HCT116 (cell line): ENCODE measurements at regions not wholly inside any gene's neighbourhood (a gene's known extent, or its start where the extent isn't known, plus 50 kb on each side); places are given as distances from the start of the nearest gene placed in this dataset.

Experiments used
- ATAC-seq: fragments of 200-7000 bp; cut with Tn5 transposase; 2 replicates; pipeline ENCODE4 v1.9.1; 2020; ENCODE audit warnings: mild to moderate bottlenecking, moderate library complexity
- BruUV-seq: library from RNA; stranded (reverse); fragments of 400-500 nt; replicated peaks from 2 replicates; lab custom pipeline; 2021; lab: Mats Ljungman, UMichigan
- CTCF ChIA-PET: fragments of 300-600 bp; sonication (Branson Sonifier 250); formaldehyde crosslinking; loops from one replicate; lab custom pipeline; 2021; ENCODE audit warnings: antibody characterized with exemption; lab: Charles Lee
- POLR2A ChIA-PET: fragments of 300-600, 350-600 bp; sonication (Branson Sonifier 250); formaldehyde crosslinking; loops from one replicate; lab custom pipeline; 2021; ENCODE audit warnings: antibody characterized with exemption; lab: Charles Lee
- RAD21 ChIA-PET, 2 experiments: fragments of 300-600 bp; sonication (Branson Sonifier 250); formaldehyde crosslinking; loops; one replicate each; lab custom pipeline; 2023; ENCODE audit warnings: low total read pairs in 2 of 2; ENCODE audit not compliant: uncharacterized antibody in 2 of 2, unreplicated experiment in 2 of 2, low non-redundant PET in 1 of 2; lab: Charles Lee
- DNase-seq: peaks from one replicate; pipeline ENCODE4 v3.0.0-alpha.2; 2010; ENCODE audit warnings: low read depth, low spot score
- H2AFZ ChIP-seq: fragments of 200-600 bp; shearing (Covaris generic), sonication (generic); 2 replicates; pipeline ENCODE4 v1.6.1; 2017; ENCODE audit warnings: low read depth, mixed run types, mixed read lengths, antibody characterized with exemption, low read length; ENCODE audit not compliant: poor library complexity, severe bottlenecking
- H3K27ac ChIP-seq: 2 replicates; pipeline ENCODE4 v1.5.1; 2012; ENCODE audit warnings: low read depth, low read length
- H3K27me3 ChIP-seq: fragments of 200-600 bp; sonication (generic); 2 replicates; pipeline ENCODE4 v1.6.1; 2016; ENCODE audit warnings: mixed run types, low read length, mixed read lengths; ENCODE audit not compliant: insufficient read depth
- H3K36me3 ChIP-seq, 2 experiments: fragments of 200-500 bp in 1 of 2; fragments of 200-600 bp in 1 of 2; sonication (Bioruptor generic) in 1 of 2; sonication (generic) in 1 of 2; 2 replicates each; pipeline versions ENCODE4 v1.5.1 to v1.6.1; 2014 to 2016; ENCODE audit warnings: low read length in 2 of 2, inconsistent platforms in 1 of 2, mixed read lengths in 1 of 2, mixed run types in 1 of 2; ENCODE audit not compliant: insufficient read depth in 2 of 2, control insufficient read depth in 1 of 2
- H3K4me1 ChIP-seq, 2 experiments: fragments of 200-600 bp in 1 of 2; sonication (generic) in 1 of 2; 2 replicates each; pipeline versions ENCODE4 v1.5.1 to v1.6.1; 2012 to 2017; ENCODE audit warnings: low read length in 2 of 2, inconsistent platforms in 1 of 2, mild to moderate bottlenecking in 1 of 2, mixed read lengths in 1 of 2, mixed run types in 1 of 2, moderate library complexity in 1 of 2; ENCODE audit not compliant: insufficient read depth in 2 of 2, control insufficient read depth in 1 of 2
- H3K4me2 ChIP-seq: fragments of 200-600 bp; sonication (generic); 2 replicates; pipeline ENCODE4 v1.6.1; 2017; ENCODE audit warnings: mixed run types, low read length, mixed read lengths
- H3K4me3 ChIP-seq, 2 experiments: fragments of 200-600 bp in 1 of 2; sonication (generic) in 1 of 2; replicated peaks in 1 of 2; 2 replicates each; pipeline ENCODE4 v1.5.1; 2011 to 2016; ENCODE audit warnings: low read length in 2 of 2, control low read depth in 1 of 2, low read depth in 1 of 2, mild to moderate bottlenecking in 1 of 2, mixed read lengths in 1 of 2, mixed run types in 1 of 2
- H3K79me2 ChIP-seq: fragments of 200-600 bp; sonication (generic); 2 replicates; pipeline ENCODE4 v1.6.1; 2017; ENCODE audit warnings: mild to moderate bottlenecking, mixed run types, low read length, moderate library complexity, mixed read lengths; ENCODE audit not compliant: insufficient read depth
- H3K9ac ChIP-seq: fragments of 200-600 bp; sonication (generic); 2 replicates; pipeline ENCODE4 v1.6.1; 2016; ENCODE audit warnings: low read length, mixed read lengths
- H3K9me2 ChIP-seq: fragments of 200-600 bp; sonication (generic), shearing (Covaris generic); 2 replicates; pipeline ENCODE4 v1.6.1; 2017; ENCODE audit warnings: mixed run types, mild to moderate bottlenecking, moderate library complexity; ENCODE audit not compliant: insufficient read depth
- H3K9me3 ChIP-seq, 2 experiments: fragments of 200-500 bp in 1 of 2; fragments of 200-600 bp in 1 of 2; sonication (Bioruptor generic) in 1 of 2; sonication (generic) in 1 of 2; 2 replicates each; pipeline ENCODE4 v1.6.1; 2014 to 2017; ENCODE audit warnings: low read length in 2 of 2, mixed read lengths in 2 of 2, inconsistent platforms in 1 of 2, low read depth in 1 of 2, mild to moderate bottlenecking in 1 of 2, mixed run types in 1 of 2, moderate library complexity in 1 of 2; ENCODE audit not compliant: control insufficient read depth in 1 of 2, insufficient read depth in 1 of 2
- H4K20me1 ChIP-seq: fragments of 200-600 bp; sonication (generic), shearing (Covaris generic); 2 replicates; pipeline ENCODE4 v1.6.1; 2017; ENCODE audit warnings: mixed run types, mild to moderate bottlenecking, moderate library complexity; ENCODE audit not compliant: insufficient read depth
- CBX3 ChIP-seq: IDR thresholded peaks from 2 replicates; pipeline ENCODE4 v1.6.1; 2012; ENCODE audit warnings: low read depth
- EGR1 ChIP-seq: IDR thresholded peaks from 2 replicates; pipeline ENCODE4 v1.6.1; 2012; ENCODE audit warnings: low read depth
- EZH2 ChIP-seq: fragments of 200-600 bp; sonication (generic); IDR thresholded peaks from 2 replicates; pipeline ENCODE4 v1.6.1; 2017; ENCODE audit warnings: antibody characterized with exemption, mixed run types
- EZH2phosphoT487 ChIP-seq: fragments of 200-600 bp; IDR thresholded peaks from 2 replicates; pipeline ENCODE4 v1.6.1; 2018; ENCODE audit warnings: antibody characterized with exemption, borderline replicate concordance
- FOSL1 ChIP-seq: IDR thresholded peaks from 2 replicates; pipeline ENCODE4 v1.6.1; 2012; ENCODE audit warnings: low read depth
- JUND ChIP-seq: IDR thresholded peaks from 2 replicates; pipeline ENCODE4 v1.6.1; 2012
- POLR2A ChIP-seq: IDR thresholded peaks from 2 replicates; pipeline ENCODE4 v1.7.0; 2011; ENCODE audit warnings: borderline replicate concordance; ENCODE audit not compliant: insufficient read depth, insufficient read length; ENCODE audit errors: extremely low read depth
- POLR2AphosphoS5 ChIP-seq: IDR thresholded peaks from 2 replicates; pipeline ENCODE4 v1.6.1; 2011; ENCODE audit warnings: mild to moderate bottlenecking, low read depth, low read length, moderate library complexity
- RAD21 ChIP-seq: IDR thresholded peaks from 2 replicates; pipeline ENCODE4 v1.6.1; 2012; ENCODE audit warnings: low read depth, mild to moderate bottlenecking
- SP1 ChIP-seq: IDR thresholded peaks from 2 replicates; pipeline ENCODE4 v1.6.1; 2012; ENCODE audit warnings: low read depth
- ZNF274 ChIP-seq: fragments of 200-500 bp; sonication (Bioruptor generic); IDR thresholded peaks from 2 replicates; pipeline ENCODE4 v1.6.1; 2014; ENCODE audit warnings: mild to moderate bottlenecking, low read depth, low read length, inconsistent platforms
- intact Hi-C: fragments of 100-400 bp; cut with micrococcal nuclease; formaldehyde crosslinking; loops from 2 replicates; pipeline ENCODE4 v1.10.0; 2022
- TF ChIP-seq, protein P1 (sequence below): IDR thresholded peaks from 2 replicates; pipeline ENCODE4 v1.6.1; 2012; ENCODE audit warnings: low read depth
- TF ChIP-seq, protein P2 (sequence below), 3 experiments: fragments of 200-600 bp in 1 of 3; sonication (generic) in 1 of 3; IDR thresholded peaks in 2 of 3; conservative IDR thresholded peaks in 1 of 3; 2 replicates each; pipeline ENCODE4 v1.5.1; 2012 to 2017; ENCODE audit warnings: low read depth in 2 of 3, low read length in 2 of 3, antibody characterized with exemption in 1 of 3, borderline replicate concordance in 1 of 3, control low read depth in 1 of 3, mild to moderate bottlenecking in 1 of 3, mixed read lengths in 1 of 3, mixed run types in 1 of 3, moderate library complexity in 1 of 3; ENCODE audit not compliant: insufficient read depth in 1 of 3
- TF ChIP-seq, protein P3 (sequence below): IDR thresholded peaks from 2 replicates; pipeline ENCODE4 v1.6.1; 2012

DNA sequence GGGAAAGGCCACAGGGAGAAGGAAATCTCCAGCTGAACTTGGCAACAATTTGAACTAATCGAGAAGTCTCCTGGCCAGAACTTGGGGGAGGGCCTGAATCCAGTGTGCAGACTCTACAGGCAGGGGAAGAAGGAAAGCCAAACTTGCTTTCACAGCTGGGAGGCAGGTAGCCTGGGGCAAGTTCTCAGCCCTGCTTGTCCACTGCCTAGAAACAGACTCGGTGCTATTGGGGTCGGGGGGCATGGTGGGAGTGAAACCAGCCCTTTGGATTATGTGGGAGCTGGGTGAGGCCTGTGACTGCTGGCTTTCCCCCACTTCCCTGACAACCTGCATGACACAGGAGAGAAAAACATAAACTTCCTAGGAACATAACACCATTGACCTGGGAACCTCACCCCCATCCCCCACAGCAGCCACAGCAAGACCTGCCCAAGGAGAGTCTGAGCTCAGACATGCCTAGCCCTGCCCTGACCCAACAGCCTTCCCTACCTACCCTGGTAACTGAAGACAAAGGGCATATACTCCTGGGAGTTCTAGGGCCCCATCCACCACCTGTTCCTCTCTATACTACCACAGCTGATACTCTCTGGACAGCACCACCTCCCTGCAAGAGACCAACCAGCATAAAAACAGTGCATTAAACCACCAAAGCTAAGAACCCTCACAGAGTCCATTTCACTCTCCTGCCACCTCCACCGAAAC lies 103.7 kb upstream of the MNS1 start:
- intact Hi-C loops, result no loop called here
- BruUV-seq, result no TSS peak
- Histone ChIP-seq H3K4me1 (no peaks in the 10 kb centered on the region), H3K36me3 (no peaks in the 10 kb centered on the region), H3K79me2 (no peaks in the 10 kb centered on the region), H3K9me3 (no peaks in the 10 kb centered on the region), H2AFZ (no peak overlapping the region), H3K27ac (no peak overlapping the region), H3K9me2 (no peaks in the 10 kb centered on the region), H3K4me3 (no peak overlapping the region), H3K4me2 (no peak overlapping the region), H3K9ac (no peak overlapping the region), H3K27me3 (no peaks in the 10 kb centered on the region), H4K20me1 (no peaks in the 10 kb centered on the region)
- ChIA-PET CTCF (no interaction called here), RAD21 (no interaction called here), POLR2A (no interaction called here)
- ATAC-seq, result no peak
- no peak for TF ChIP-seq POLR2AphosphoS5
- no peak for DNase-seq

DNA sequence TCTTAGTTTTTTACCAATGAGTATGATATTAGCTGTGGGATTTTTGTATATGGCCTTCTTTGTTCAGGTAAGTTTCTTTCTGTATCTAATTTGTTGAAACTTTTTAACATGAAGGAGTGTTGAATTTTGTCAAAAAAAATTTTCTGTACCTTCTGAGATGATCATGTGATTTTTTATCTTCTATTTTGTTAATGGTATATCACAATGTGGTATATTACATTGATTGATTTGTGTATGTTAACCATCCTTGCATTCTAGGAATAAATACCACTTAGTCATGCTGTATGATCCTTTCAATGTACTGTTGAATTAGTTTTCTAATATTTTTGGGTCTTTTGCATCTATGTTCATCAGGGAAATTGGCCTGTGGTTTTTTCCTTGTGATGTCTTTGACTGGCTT lies 92.5 kb upstream of the MNS1 start:
- POLR2A ChIA-PET, result no interaction called here
- intact Hi-C loops, result no loop called here
- RAD21 ChIA-PET, result no interaction called here
- TF ChIP-seq EZH2, result no peak
- TF ChIP-seq JUND, result no peak
- TF ChIP-seq FOSL1, result no peak
- TF ChIP-seq, protein P1, sequence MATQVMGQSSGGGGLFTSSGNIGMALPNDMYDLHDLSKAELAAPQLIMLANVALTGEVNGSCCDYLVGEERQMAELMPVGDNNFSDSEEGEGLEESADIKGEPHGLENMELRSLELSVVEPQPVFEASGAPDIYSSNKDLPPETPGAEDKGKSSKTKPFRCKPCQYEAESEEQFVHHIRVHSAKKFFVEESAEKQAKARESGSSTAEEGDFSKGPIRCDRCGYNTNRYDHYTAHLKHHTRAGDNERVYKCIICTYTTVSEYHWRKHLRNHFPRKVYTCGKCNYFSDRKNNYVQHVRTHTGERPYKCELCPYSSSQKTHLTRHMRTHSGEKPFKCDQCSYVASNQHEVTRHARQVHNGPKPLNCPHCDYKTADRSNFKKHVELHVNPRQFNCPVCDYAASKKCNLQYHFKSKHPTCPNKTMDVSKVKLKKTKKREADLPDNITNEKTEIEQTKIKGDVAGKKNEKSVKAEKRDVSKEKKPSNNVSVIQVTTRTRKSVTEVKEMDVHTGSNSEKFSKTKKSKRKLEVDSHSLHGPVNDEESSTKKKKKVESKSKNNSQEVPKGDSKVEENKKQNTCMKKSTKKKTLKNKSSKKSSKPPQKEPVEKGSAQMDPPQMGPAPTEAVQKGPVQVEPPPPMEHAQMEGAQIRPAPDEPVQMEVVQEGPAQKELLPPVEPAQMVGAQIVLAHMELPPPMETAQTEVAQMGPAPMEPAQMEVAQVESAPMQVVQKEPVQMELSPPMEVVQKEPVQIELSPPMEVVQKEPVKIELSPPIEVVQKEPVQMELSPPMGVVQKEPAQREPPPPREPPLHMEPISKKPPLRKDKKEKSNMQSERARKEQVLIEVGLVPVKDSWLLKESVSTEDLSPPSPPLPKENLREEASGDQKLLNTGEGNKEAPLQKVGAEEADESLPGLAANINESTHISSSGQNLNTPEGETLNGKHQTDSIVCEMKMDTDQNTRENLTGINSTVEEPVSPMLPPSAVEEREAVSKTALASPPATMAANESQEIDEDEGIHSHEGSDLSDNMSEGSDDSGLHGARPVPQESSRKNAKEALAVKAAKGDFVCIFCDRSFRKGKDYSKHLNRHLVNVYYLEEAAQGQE, result no peak
- TF ChIP-seq, protein P2, sequence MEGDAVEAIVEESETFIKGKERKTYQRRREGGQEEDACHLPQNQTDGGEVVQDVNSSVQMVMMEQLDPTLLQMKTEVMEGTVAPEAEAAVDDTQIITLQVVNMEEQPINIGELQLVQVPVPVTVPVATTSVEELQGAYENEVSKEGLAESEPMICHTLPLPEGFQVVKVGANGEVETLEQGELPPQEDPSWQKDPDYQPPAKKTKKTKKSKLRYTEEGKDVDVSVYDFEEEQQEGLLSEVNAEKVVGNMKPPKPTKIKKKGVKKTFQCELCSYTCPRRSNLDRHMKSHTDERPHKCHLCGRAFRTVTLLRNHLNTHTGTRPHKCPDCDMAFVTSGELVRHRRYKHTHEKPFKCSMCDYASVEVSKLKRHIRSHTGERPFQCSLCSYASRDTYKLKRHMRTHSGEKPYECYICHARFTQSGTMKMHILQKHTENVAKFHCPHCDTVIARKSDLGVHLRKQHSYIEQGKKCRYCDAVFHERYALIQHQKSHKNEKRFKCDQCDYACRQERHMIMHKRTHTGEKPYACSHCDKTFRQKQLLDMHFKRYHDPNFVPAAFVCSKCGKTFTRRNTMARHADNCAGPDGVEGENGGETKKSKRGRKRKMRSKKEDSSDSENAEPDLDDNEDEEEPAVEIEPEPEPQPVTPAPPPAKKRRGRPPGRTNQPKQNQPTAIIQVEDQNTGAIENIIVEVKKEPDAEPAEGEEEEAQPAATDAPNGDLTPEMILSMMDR (IDR thresholded peaks at IDR 0.05 in 2 of 3, conservative IDR thresholded peaks at IDR 0.05 in 1 of 3; ENCODE audit: borderline replicate concordance in 1 of 3, insufficient read depth in 1 of 3, low read depth in 2 of 3, low read length in 2 of 3), result no peak
- TF ChIP-seq RAD21, result no peak
- no peak for TF ChIP-seq CBX3
- TF ChIP-seq EZH2phosphoT487, result no peak
- TF ChIP-seq EGR1, result no peak
- no peak for TF ChIP-seq POLR2A
- no peak for TF ChIP-seq SP1
- TF ChIP-seq, protein P3, sequence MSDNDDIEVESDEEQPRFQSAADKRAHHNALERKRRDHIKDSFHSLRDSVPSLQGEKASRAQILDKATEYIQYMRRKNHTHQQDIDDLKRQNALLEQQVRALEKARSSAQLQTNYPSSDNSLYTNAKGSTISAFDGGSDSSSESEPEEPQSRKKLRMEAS, result no peak
- no peak for TF ChIP-seq ZNF274
- no peak for TF ChIP-seq POLR2AphosphoS5
- no peaks in the 10 kb centered on the region for H3K9me3 ChIP-seq
- no peaks in the 10 kb centered on the region for H3K9me2 ChIP-seq
- CTCF ChIA-PET, result no interaction called here
- H3K4me3 ChIP-seq, result no peak overlapping the region
- no peaks in the 10 kb centered on the region for H3K79me2 ChIP-seq
- no peaks in the 10 kb centered on the region for H3K4me1 ChIP-seq
- H3K4me2 ChIP-seq, result no peak overlapping the region
- H3K27me3 ChIP-seq, result no peaks in the 10 kb centered on the region
- H4K20me1 ChIP-seq, result no peaks in the 10 kb centered on the region
- no peak overlapping the region for H2AFZ ChIP-seq
- H3K36me3 ChIP-seq, result no peaks in the 10 kb centered on the region
- ATAC-seq, result no peak
- no peak overlapping the region for H3K27ac ChIP-seq
- H3K9ac ChIP-seq, result no peak overlapping the region
- no peak for DNase-seq
- BruUV-seq, result no TSS peak
